Upper lobe of left lung (tissue), 4 donors: ENCODE measurements at regions not wholly inside any gene's neighbourhood (a gene's known extent, or its start where the extent isn't known, plus 50 kb on each side); places are given as distances from the start of the nearest gene placed in this dataset.
A peak's percentile ranks its signal among the peaks of the same experiment; 100 is the strongest.

Experiments used
- CTCF ChIP-seq, 6 experiments: fragments of 450-650 bp in 4 of 6; fragments of 200-600 bp in 2 of 6; sonication (generic) in 2 of 6; IDR thresholded peaks; one replicate each; pipeline ENCODE4 v1.5.1; 2016 to 2019; ENCODE audit warnings: antibody characterized with exemption in 6 of 6
- EP300 ChIP-seq, 4 donors: sonication (generic); formaldehyde crosslinking; IDR thresholded peaks; one replicate each; pipeline ENCODE4 v1.5.1; 2017; ENCODE audit warnings: antibody characterized with exemption in 4 of 4, control low read depth in 2 of 4
- POLR2A ChIP-seq, 4 donors: fragments of 450-650 bp; IDR thresholded peaks; one replicate each; pipeline ENCODE4 v1.5.1; 2016 to 2017; ENCODE audit warnings: antibody characterized with exemption in 4 of 4, mild to moderate bottlenecking in 2 of 4
- POLR2AphosphoS5 ChIP-seq, 2 donors: sonication (generic); formaldehyde crosslinking; IDR thresholded peaks; one replicate each; pipeline ENCODE4 v1.5.1; 2017; ENCODE audit warnings: antibody characterized with exemption in 2 of 2

- peak in 1 of 6 experiments; percentile 7 for TF ChIP-seq CTCF (IDR thresholded peaks at IDR 0.05)
- no peak for TF ChIP-seq POLR2AphosphoS5 (IDR thresholded peaks at IDR 0.05)
- TF ChIP-seq POLR2A (IDR thresholded peaks at IDR 0.05), result no peak
- TF ChIP-seq EP300 (IDR thresholded peaks at IDR 0.05), result no peak
Measured at GRCh38 chr17:65418622-65419021, 142.8 kb downstream of the AXIN2 start.
